D721Med (cell line): ENCODE measurements at regions not wholly inside any gene's neighbourhood (a gene's known extent, or its start where the extent isn't known, plus 50 kb on each side); places are given as distances from the start of the nearest gene placed in this dataset.

ENCODE experiments used
- DNase-seq: peaks from one replicate; pipeline ENCODE4 v3.0.0; 2011; ENCODE audit warnings: low spot score; ENCODE audit not compliant: insufficient read length
- FAIRE-seq: peaks from 2 replicates; lab custom pipeline; 2011; peaks lifted over from hg19 to GRCh38; lab: Jason Lieb, UNC
- CTCF ChIP-seq: IDR thresholded peaks from 2 replicates; pipeline ENCODE4 v1.5.1; 2012; ENCODE audit warnings: mild to moderate bottlenecking, control low read depth; ENCODE audit not compliant: insufficient read depth; ENCODE audit errors: missing control alignments

- no peak for FAIRE-seq
- TF ChIP-seq CTCF: no peak
Observed at GRCh38 chr2:133756833-133757232, 188.6 kb upstream of the NCKAP5 start.

DNA sequence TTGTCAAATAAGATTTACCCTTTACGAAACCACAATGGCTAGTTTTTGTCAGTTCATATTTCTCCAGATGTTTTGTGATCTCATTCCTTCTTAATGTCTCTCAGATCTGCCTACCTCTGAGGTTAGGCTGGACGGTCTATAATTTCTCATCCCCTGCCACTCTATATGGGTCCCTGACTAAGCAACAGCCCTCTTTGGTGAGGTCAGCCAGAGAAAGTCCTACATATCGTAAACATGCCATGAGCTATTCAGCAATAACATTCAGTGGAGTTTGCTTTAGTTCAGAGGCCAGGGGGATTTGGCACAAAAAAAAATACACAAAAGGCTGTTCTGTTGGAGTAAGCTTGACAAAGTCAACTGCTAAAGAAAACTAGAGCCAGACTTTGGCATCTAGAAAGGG is 192.1 kb upstream of the NCKAP5 start:
- DNase-seq: no peak
- TF ChIP-seq CTCF: no peak
- FAIRE-seq: no peak

More at GRCh38 chr2:133756833-133757232, 188.6 kb upstream of the NCKAP5 start:
- DNase-seq: no peak

- DNase-seq: no peak
- FAIRE-seq: no peak
- TF ChIP-seq CTCF: no peak
Observed at GRCh38 chr2:133765658-133766057, 197.4 kb upstream of the NCKAP5 start.

DNA sequence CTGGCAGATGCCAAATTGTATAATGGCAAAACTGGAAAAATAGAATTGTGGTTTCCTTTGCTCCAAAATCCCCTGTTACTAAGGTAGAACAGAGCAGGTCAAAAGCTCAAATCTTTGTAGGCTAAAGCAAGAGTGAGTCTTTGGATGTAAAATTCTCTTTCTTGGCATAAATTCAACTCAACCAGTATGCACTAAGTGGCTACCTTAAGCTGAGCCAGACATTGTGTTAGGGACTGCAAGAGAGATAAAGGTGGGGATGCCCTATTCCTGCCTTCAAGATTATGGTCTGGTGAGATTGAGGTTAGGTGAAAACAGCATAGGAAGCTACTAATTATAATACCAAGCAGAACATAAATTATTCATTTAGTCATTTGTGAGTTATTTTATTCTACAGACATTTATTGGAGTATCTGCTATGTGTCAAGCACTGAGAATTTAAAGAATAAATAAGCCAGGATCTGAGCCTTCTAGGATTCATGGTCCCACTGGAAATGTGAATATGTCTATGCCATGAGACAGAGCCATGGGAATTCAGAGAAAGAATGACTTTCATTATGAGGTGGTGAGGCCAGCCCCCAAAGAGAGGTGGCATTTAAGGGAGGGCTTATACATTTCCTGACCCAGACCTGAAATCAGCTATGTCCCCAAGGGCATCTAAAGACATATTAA is 198.0 kb upstream of the NCKAP5 start:
- TF ChIP-seq CTCF: no peak
- no peak for FAIRE-seq

GRCh38 chr2:133768256-133768655 is 200.0 kb upstream of the NCKAP5 start:
- no peak for TF ChIP-seq CTCF
- DNase-seq: no peak
- no peak for FAIRE-seq

More for the DNA sequence above, 198.0 kb upstream of the NCKAP5 start:
- no peak for DNase-seq

DNA sequence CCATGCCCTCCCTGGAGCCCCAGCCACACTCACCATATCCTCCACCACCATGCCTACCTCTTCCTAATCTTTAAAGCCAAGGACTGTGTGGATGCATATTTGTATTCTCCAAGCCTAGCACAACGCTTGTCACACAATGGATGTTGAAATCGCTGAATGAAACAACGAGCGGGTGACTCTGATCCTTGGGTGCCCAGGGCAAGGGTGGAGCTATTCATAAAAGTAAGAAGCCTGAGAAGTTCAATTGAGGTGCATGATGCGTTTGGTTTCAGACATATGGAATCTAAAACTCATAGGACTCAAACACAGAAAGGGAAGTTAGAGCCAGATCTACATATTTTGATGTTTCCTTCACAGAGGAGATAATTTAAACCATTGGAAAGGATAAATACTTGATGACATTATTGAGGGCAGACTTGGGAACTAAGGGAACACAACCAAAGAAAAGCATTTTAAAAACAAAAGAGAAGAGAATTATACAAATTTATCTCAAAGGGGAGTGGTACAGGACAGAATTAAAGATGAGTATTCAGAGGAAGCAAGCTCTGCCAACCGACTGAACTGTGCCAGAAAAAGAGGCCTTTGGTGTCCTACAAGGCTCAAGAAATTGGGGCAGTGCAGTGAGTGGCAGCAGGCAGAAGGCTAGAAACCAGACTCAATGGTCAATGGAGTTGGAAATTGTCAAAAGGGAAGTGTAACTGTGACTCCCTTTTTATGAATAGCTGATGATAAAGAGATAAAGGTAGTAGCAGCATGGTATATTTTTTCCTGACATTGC is 200.6 kb upstream of the NCKAP5 start:
- no peak for TF ChIP-seq CTCF
- DNase-seq (no peak), FAIRE-seq (no peak)
